Breast epithelium (tissue), 4 donors: ENCODE measurements at regions not wholly inside any gene's neighbourhood (a gene's known extent, or its start where the extent isn't known, plus 50 kb on each side); places are given as distances from the start of the nearest gene placed in this dataset.

Source experiments
- DNase-seq, 2 donors: peaks; one replicate each; pipeline ENCODE4 v3.0.0-alpha.2; 2019; ENCODE audit warnings: low spot score in 2 of 2
- H3K27ac ChIP-seq, 2 donors: fragments of 200-600 bp; sonication (generic) in 1 of 2; one replicate each; pipeline ENCODE4 v1.5.1; 2016 to 2019; ENCODE audit warnings: mild to moderate bottlenecking in 1 of 2
- H3K27me3 ChIP-seq, 2 donors: fragments of 200-600 bp; sonication (generic) in 1 of 2; one replicate each; pipeline versions ENCODE4 v1.5.1 to v1.6.0; 2017 to 2019; ENCODE audit warnings: control low read depth in 1 of 2, mild to moderate bottlenecking in 1 of 2
- H3K36me3 ChIP-seq: fragments of 200-600 bp; one replicate; pipeline ENCODE4 v1.5.1; 2019
- H3K4me1 ChIP-seq, 2 donors: fragments of 200-600 bp; sonication (generic); one replicate each; pipeline ENCODE4 v1.5.1; 2016 to 2019; ENCODE audit warnings: control low read depth in 1 of 2
- H3K4me3 ChIP-seq, 3 donors: fragments of 200-600 bp; sonication (generic); 1 replicate in 2 of 3; 2 replicates in 1 of 3; pipeline ENCODE4 v1.5.1; 2016 to 2019; ENCODE audit warnings: mild to moderate bottlenecking in 3 of 3, moderate library complexity in 2 of 3
- H3K9me3 ChIP-seq, 2 donors: fragments of 200-600 bp; sonication (generic) in 1 of 2; one replicate each; pipeline ENCODE4 v1.5.1; 2016 to 2019; ENCODE audit warnings: control low read depth in 1 of 2
- CTCF ChIP-seq, 3 donors: fragments of 450-650 bp; IDR thresholded peaks; one replicate each; pipeline ENCODE4 v1.5.1; 2016 to 2017; ENCODE audit warnings: antibody characterized with exemption in 3 of 3, mild to moderate bottlenecking in 3 of 3, moderate library complexity in 3 of 3
- POLR2A ChIP-seq: fragments of 450-650 bp; IDR thresholded peaks from one replicate; pipeline ENCODE4 v1.6.1; 2016; ENCODE audit warnings: antibody characterized with exemption, mild to moderate bottlenecking, moderate library complexity
- POLR2AphosphoS5 ChIP-seq, 3 donors: sonication (generic); formaldehyde crosslinking; IDR thresholded peaks; one replicate each; pipeline ENCODE4 v1.6.1; 2017; ENCODE audit warnings: antibody characterized with exemption in 3 of 3
- intact Hi-C: fragments of 100-400 bp; cut with DNase I; formaldehyde crosslinking; loops from one replicate; pipeline ENCODE4 v1.15.1; 2023; ENCODE audit warnings: low total_unique reads

- no peaks in the 10 kb centered on the region for H3K4me1 ChIP-seq
- DNase-seq = no peak
Observed at GRCh38 chr13:21319869-21320641, 139.0 kb downstream of the ZDHHC20 start.

DNA sequence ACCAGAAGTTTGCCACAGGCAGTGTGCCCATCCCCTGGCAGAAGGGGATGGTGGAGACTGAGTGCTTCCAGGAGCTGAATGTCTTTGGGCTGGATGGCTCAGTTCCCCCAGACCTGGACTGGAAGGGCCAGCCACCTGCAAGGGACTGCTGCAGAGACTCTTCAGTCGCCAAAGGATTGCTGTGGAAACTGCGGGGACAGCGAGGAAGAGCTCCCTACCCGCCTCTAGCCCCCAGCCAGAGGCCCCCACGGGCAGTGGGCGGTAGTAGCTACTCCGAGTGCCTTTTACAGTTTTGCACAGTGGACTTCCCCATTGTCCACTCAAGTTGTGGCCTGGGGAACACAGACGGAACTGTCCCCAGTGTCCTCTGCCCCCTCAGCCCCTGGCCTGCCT, 138.5 kb downstream of the ZDHHC20 start:
- no peak for TF ChIP-seq POLR2AphosphoS5 (IDR thresholded peaks at IDR 0.05)
- TF ChIP-seq CTCF (IDR thresholded peaks at IDR 0.05) = no peak
- no peak for TF ChIP-seq POLR2A
- H3K4me1 ChIP-seq = no peaks in the 10 kb centered on the region
- no peak overlapping the region for H3K27ac ChIP-seq
- H3K4me3 ChIP-seq = no peak overlapping the region
- intact Hi-C loops = loop anchor here (2.0 kb wide), 1 partner anchor 64 kb away; no protein-coding TSS in a partner anchor
- no peaks in the 10 kb centered on the region for H3K36me3 ChIP-seq
- H3K9me3 ChIP-seq = no peaks in the 10 kb centered on the region
- DNase-seq = no peak
- no peaks in the 10 kb centered on the region for H3K27me3 ChIP-seq

More at GRCh38 chr13:21319869-21320641, 139.0 kb downstream of the ZDHHC20 start:
- Histone ChIP-seq H3K27me3 (no peaks in the 10 kb centered on the region), H3K27ac (no peak overlapping the region), H3K4me3 (no peak overlapping the region), H3K9me3 (no peaks in the 10 kb centered on the region), H3K36me3 (no peaks in the 10 kb centered on the region)
- intact Hi-C loops = loop anchor here (2.0 to 5.0 kb wide), 2 partner anchors 65 to 432 kb away; no protein-coding TSS in a partner anchor
- no peak for TF ChIP-seq CTCF (IDR thresholded peaks at IDR 0.05)

DNA sequence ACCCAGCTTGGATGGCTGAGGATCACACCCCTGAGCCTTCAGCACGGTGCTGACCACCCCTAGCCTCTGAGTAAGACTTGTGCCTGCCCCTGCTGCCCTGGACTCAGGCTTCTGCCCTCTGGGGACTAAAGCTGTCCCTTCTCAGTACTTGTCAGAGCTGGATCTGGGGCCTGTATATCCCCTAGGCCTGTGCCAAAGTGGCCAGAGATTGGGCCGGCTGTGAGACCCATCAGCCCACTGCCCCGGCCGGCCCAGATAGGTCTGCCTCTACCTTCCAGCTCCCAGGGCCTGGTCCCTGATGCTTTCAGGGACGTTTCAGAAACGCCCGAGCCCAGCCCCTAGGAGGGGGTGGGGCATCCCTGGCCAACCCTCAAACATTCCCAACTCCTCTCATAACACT, 137.8 kb downstream of the ZDHHC20 start:
- no peak for DNase-seq
- Histone ChIP-seq H3K36me3 (no peaks in the 10 kb centered on the region), H3K9me3 (no peaks in the 10 kb centered on the region), H3K27ac (no peak overlapping the region), H3K4me3 (no peak overlapping the region), H3K4me1 (no peaks in the 10 kb centered on the region), H3K27me3 (no peaks in the 10 kb centered on the region)
- TF ChIP-seq POLR2AphosphoS5 (IDR thresholded peaks at IDR 0.05) = no peak
- no peak for TF ChIP-seq CTCF (IDR thresholded peaks at IDR 0.05)
- TF ChIP-seq POLR2A = no peak
- intact Hi-C loops = loop anchor here (2.0 kb wide), 1 partner anchor 64 kb away; no protein-coding TSS in a partner anchor

DNA sequence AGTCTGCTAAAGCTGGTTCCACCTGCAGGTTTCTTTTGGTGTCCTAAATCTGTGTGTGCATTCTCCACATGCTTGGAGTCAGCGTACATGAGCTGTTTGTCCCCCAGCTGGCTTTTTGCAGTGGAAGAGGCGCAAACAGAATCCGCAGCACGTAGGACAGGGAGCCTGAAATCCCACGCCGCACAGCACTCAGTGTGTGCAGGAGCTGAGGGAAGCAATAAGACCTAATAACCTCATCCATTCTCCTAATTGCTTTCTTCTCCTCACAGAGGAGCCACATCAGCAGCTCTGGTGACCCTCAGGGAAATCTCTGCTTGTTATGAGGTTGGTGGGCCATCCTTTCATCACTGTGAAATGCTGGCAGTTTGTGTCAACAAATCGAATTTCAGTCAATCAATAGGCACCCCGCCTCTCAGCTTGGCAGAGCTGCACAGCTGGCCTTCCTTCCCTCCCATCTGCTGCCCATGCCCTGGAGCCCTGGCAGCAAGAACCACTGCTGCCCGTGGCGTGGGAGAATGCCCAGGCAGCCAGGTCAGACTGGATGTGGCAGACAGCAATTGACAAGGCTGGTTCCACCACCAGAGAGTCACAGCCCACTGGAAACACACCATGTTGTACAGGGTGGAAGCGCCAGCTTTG, 136.7 kb downstream of the ZDHHC20 start:
- Histone ChIP-seq H3K27ac (no peak overlapping the region), H3K36me3 (no peaks in the 10 kb centered on the region), H3K4me1 (no peaks in the 10 kb centered on the region), H3K9me3 (no peaks in the 10 kb centered on the region), H3K4me3 (no peak overlapping the region), H3K27me3 (no peaks in the 10 kb centered on the region)
- TF ChIP-seq POLR2AphosphoS5 (IDR thresholded peaks at IDR 0.05) (no peak), POLR2A (no peak), CTCF (IDR thresholded peaks at IDR 0.05) (no peak)
- DNase-seq = no peak
- intact Hi-C loops = no loop called here
